WTC11 (cell line): ENCODE measurements at regions not wholly inside any gene's neighbourhood (a gene's known extent, or its start where the extent isn't known, plus 50 kb on each side); places are given as distances from the start of the nearest gene placed in this dataset.

Experiments used
- ATF3 ChIP-seq: sonication (generic); formaldehyde crosslinking; conservative IDR thresholded peaks from 2 replicates; pipeline ENCODE4 v1.8.1; 2022; ENCODE audit warnings: mild to moderate bottlenecking, missing genetic modification reagents
- ESRRA ChIP-seq: sonication (generic); formaldehyde crosslinking; IDR thresholded peaks from 2 replicates; pipeline ENCODE4 v1.8.1; 2022; ENCODE audit warnings: mild to moderate bottlenecking, missing genetic modification reagents, borderline replicate concordance
- FOXJ3 ChIP-seq: sonication (generic); formaldehyde crosslinking; IDR thresholded peaks from 2 replicates; pipeline ENCODE4 v1.9.0; 2021; ENCODE audit warnings: missing genetic modification reagents, mild to moderate bottlenecking, borderline replicate concordance
- JAZF1 ChIP-seq: fragments of 250-450 bp; sonication (Bioruptor Pico); IDR thresholded peaks from 2 replicates; pipeline ENCODE4 v1.9.0; 2021; ENCODE audit warnings: moderate library complexity, mild to moderate bottlenecking, inconsistent platforms
- MXD4 ChIP-seq: fragments of 250-450 bp; sonication (Bioruptor Pico); IDR thresholded peaks from 2 replicates; pipeline ENCODE4 v1.8.0; 2021; ENCODE audit warnings: mild to moderate bottlenecking, moderate library complexity, borderline replicate concordance
- NR2C2 ChIP-seq: sonication (generic); formaldehyde crosslinking; IDR thresholded peaks from 2 replicates; pipeline ENCODE4 v1.8.0; 2022; ENCODE audit warnings: mild to moderate bottlenecking, missing genetic modification reagents
- TCF7 ChIP-seq: sonication (generic); formaldehyde crosslinking; IDR thresholded peaks from 2 replicates; pipeline ENCODE4 v1.8.0; 2022; ENCODE audit warnings: mild to moderate bottlenecking, low read depth, missing genetic modification reagents, moderate library complexity
- ZNF138 ChIP-seq: sonication (generic); formaldehyde crosslinking; conservative IDR thresholded peaks from 2 replicates; pipeline ENCODE4 v1.8.1; 2022; ENCODE audit warnings: mild to moderate bottlenecking, moderate library complexity, missing genetic modification reagents
- TF ChIP-seq, protein P1 (sequence below): sonication (generic); formaldehyde crosslinking; IDR thresholded peaks from 2 replicates; pipeline ENCODE4 v1.8.0; 2022; ENCODE audit warnings: mild to moderate bottlenecking, missing genetic modification reagents
- TF ChIP-seq, protein P2 (sequence below): sonication (generic); formaldehyde crosslinking; IDR thresholded peaks from 2 replicates; pipeline ENCODE4 v1.8.1; 2022; ENCODE audit warnings: mild to moderate bottlenecking, missing genetic modification reagents, moderate library complexity, borderline replicate concordance
- TF ChIP-seq, protein P3 (sequence below): sonication (generic); formaldehyde crosslinking; IDR thresholded peaks from 2 replicates; pipeline ENCODE4 v1.8.1; 2023; ENCODE audit warnings: mild to moderate bottlenecking, missing genetic modification reagents, moderate library complexity
- TF ChIP-seq, protein P4 (sequence below): fragments of 200-600 bp; IDR thresholded peaks from 2 replicates; pipeline ENCODE4 v1.8.0; 2022; ENCODE audit warnings: antibody characterized with exemption

DNA sequence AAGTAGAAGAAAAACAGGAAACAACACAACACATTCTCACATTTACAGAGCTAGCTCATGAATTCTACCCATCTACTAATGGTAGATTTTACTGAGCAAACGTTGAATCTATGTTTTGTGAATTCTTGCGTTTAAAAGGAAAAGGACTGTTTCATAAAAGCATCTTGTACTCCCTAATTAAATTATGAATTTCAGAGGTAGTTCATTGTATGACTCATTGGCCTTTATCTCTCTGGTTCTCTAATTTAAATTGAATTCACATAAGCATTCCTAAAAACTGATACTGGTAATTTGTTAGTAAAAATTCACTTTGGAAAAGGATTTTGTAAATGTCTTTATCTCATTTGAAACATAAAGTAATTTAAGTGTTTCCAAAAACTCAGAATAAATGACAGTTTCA is 687.3 kb downstream of the BRINP3 start:
- no peak for TF ChIP-seq NR2C2 (CRISPR knock-in tag)
- TF ChIP-seq, protein P1, sequence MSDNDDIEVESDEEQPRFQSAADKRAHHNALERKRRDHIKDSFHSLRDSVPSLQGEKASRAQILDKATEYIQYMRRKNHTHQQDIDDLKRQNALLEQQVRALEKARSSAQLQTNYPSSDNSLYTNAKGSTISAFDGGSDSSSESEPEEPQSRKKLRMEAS = no peak
- no peak for TF ChIP-seq MXD4
- TF ChIP-seq, protein P2, sequence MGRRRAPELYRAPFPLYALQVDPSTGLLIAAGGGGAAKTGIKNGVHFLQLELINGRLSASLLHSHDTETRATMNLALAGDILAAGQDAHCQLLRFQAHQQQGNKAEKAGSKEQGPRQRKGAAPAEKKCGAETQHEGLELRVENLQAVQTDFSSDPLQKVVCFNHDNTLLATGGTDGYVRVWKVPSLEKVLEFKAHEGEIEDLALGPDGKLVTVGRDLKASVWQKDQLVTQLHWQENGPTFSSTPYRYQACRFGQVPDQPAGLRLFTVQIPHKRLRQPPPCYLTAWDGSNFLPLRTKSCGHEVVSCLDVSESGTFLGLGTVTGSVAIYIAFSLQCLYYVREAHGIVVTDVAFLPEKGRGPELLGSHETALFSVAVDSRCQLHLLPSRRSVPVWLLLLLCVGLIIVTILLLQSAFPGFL (CRISPR knock-in tag) = no peak
- TF ChIP-seq, protein P3, sequence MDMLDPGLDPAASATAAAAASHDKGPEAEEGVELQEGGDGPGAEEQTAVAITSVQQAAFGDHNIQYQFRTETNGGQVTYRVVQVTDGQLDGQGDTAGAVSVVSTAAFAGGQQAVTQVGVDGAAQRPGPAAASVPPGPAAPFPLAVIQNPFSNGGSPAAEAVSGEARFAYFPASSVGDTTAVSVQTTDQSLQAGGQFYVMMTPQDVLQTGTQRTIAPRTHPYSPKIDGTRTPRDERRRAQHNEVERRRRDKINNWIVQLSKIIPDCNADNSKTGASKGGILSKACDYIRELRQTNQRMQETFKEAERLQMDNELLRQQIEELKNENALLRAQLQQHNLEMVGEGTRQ = no peak
- no peak for TF ChIP-seq ATF3
- TF ChIP-seq, protein P4, sequence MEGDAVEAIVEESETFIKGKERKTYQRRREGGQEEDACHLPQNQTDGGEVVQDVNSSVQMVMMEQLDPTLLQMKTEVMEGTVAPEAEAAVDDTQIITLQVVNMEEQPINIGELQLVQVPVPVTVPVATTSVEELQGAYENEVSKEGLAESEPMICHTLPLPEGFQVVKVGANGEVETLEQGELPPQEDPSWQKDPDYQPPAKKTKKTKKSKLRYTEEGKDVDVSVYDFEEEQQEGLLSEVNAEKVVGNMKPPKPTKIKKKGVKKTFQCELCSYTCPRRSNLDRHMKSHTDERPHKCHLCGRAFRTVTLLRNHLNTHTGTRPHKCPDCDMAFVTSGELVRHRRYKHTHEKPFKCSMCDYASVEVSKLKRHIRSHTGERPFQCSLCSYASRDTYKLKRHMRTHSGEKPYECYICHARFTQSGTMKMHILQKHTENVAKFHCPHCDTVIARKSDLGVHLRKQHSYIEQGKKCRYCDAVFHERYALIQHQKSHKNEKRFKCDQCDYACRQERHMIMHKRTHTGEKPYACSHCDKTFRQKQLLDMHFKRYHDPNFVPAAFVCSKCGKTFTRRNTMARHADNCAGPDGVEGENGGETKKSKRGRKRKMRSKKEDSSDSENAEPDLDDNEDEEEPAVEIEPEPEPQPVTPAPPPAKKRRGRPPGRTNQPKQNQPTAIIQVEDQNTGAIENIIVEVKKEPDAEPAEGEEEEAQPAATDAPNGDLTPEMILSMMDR = no peak
- TF ChIP-seq ZNF138 (CRISPR knock-in tag) = no peak
- no peak for TF ChIP-seq ESRRA (CRISPR knock-in tag)
- TF ChIP-seq FOXJ3 (CRISPR knock-in tag) = no peak
- no peak for TF ChIP-seq JAZF1 (CRISPR knock-in tag)
- no peak for TF ChIP-seq TCF7 (CRISPR knock-in tag)
